SK-N-MC (cell line): ENCODE measurements at regions not wholly inside any gene's neighbourhood (a gene's known extent, or its start where the extent isn't known, plus 50 kb on each side); places are given as distances from the start of the nearest gene placed in this dataset.

Source experiments
- DNase-seq: peaks from one replicate; pipeline ENCODE4 v3.0.0-alpha.2; 2011; ENCODE audit warnings: low read depth, low spot score
- H3K27ac ChIP-seq: fragments of 200-600 bp; sonication (generic); 2 replicates; pipeline ENCODE4 v1.5.1; 2016; ENCODE audit warnings: mixed run types
- H3K36me3 ChIP-seq: fragments of 200-600 bp; sonication (generic); 2 replicates; pipeline ENCODE4 v1.6.1; 2017; ENCODE audit warnings: antibody characterized with exemption, low read length, mixed read lengths; ENCODE audit not compliant: insufficient read depth
- H3K4me3 ChIP-seq: fragments of 200-600 bp; sonication (generic); 2 replicates; pipeline ENCODE4 v1.5.1; 2016
- H3K9ac ChIP-seq: fragments of 200-600 bp; sonication (generic); 2 replicates; pipeline ENCODE4 v1.8.0; 2017; ENCODE audit warnings: mixed run types, mixed read lengths; ENCODE audit not compliant: insufficient read length
- H3K9me3 ChIP-seq: fragments of 200-600 bp; sonication (generic); 2 replicates; pipeline ENCODE4 v1.6.1; 2017; ENCODE audit warnings: low read depth, mild to moderate bottlenecking, antibody characterized with exemption, low read length, moderate library complexity, mixed read lengths
- EZH2 ChIP-seq: fragments of 200-600 bp; sonication (generic); IDR thresholded peaks from one replicate; pipeline ENCODE4 v1.6.1; 2017; ENCODE audit warnings: antibody characterized with exemption
- FOXP2 ChIP-seq: optimal IDR thresholded peaks from 2 replicates; pipeline ENCODE3; 2011; ENCODE audit warnings: mild to moderate bottlenecking, moderate library complexity; ENCODE audit not compliant: insufficient read depth; ENCODE audit errors: extremely low read length, control extremely low read depth
- POLR2AphosphoS5 ChIP-seq: IDR thresholded peaks from 2 replicates; pipeline ENCODE4 v1.6.1; 2012; ENCODE audit warnings: mild to moderate bottlenecking, low read depth, low read length, borderline replicate concordance

- Histone ChIP-seq H3K4me3 (no peak overlapping the region), H3K9me3 (no peaks in the 10 kb centered on the region), H3K36me3 (no peaks in the 10 kb centered on the region), H3K9ac (no peak overlapping the region), H3K27ac (no peak overlapping the region)
- DNase-seq, result no peak
- TF ChIP-seq POLR2AphosphoS5, result no peak
- TF ChIP-seq EZH2, result no peak
- no peak for TF ChIP-seq FOXP2
Observed at GRCh38 chrX:147340947-147341346, 526.4 kb upstream of the CXorf51A start.

- Histone ChIP-seq H3K27ac (no peak overlapping the region), H3K4me3 (no peak overlapping the region), H3K9me3 (no peaks in the 10 kb centered on the region), H3K36me3 (no peaks in the 10 kb centered on the region), H3K9ac (no peak overlapping the region)
- no peak for TF ChIP-seq FOXP2
- TF ChIP-seq EZH2, result no peak
- TF ChIP-seq POLR2AphosphoS5, result no peak
- no peak for DNase-seq
Observed at GRCh38 chrX:147333821-147334220, 519.3 kb upstream of the CXorf51A start.

GRCh38 chrX:147322496-147322895 is 508.0 kb upstream of the CXorf51A start:
- Histone ChIP-seq H3K36me3 (no peaks in the 10 kb centered on the region), H3K9me3 (no peaks in the 10 kb centered on the region), H3K4me3 (no peak overlapping the region), H3K27ac (no peak overlapping the region), H3K9ac (no peak overlapping the region)
- no peak for DNase-seq
- no peak for TF ChIP-seq POLR2AphosphoS5
- TF ChIP-seq EZH2, result no peak
- no peak for TF ChIP-seq FOXP2

GRCh38 chrX:147315483-147315882 is 500.9 kb upstream of the CXorf51A start:
- Histone ChIP-seq H3K36me3 (no peaks in the 10 kb centered on the region), H3K9ac (no peak overlapping the region), H3K4me3 (no peak overlapping the region), H3K9me3 (no peaks in the 10 kb centered on the region), H3K27ac (no peak overlapping the region)
- DNase-seq, result no peak
- TF ChIP-seq POLR2AphosphoS5 (no peak), FOXP2 (no peak), EZH2 (no peak)
